ENCODE measurements at regions not wholly inside any gene's neighbourhood (a gene's known extent, or its start where the extent isn't known, plus 50 kb on each side); places are given as distances from the start of the nearest gene placed in this dataset.
"Not testable (repeated sequence)": the region's sequence is repeated elsewhere in the genome, so short reads cannot be mapped to it uniquely, and the experiment has no call there.

- TF ChIP-seq FOXM1 (IDR thresholded peaks at IDR 0.05; ENCODE audit: borderline replicate concordance) (peak; percentile 98), L3MBTL2 (conservative IDR thresholded peaks at IDR 0.05) (0 out of 2 replicates have a peak, but pooled peaks have one; percentile 19)
- not testable (repeated sequence) for TF ChIP-seq ARNT (IDR thresholded peaks at IDR 0.05); HDGF (IDR thresholded peaks at IDR 0.05; ENCODE audit: borderline replicate concordance); SP1 (IDR thresholded peaks at IDR 0.05); LEF1 (IDR thresholded peaks at IDR 0.05; ENCODE audit: borderline replicate concordance); TARDBP (IDR thresholded peaks at IDR 0.05); SUZ12 (IDR thresholded peaks at IDR 0.05); BHLHE40 (IDR thresholded peaks at IDR 0.05; ENCODE audit: borderline replicate concordance)
These were observed 116.0 kb downstream of the CRLF3 start for GRCh38 chr17:30708241-30709078.
